ENCODE measurements at regions not wholly inside any gene's neighbourhood (a gene's known extent, or its start where the extent isn't known, plus 50 kb on each side); places are given as distances from the start of the nearest gene placed in this dataset.
"Not testable (repeated sequence)": the region's sequence is repeated elsewhere in the genome, so short reads cannot be mapped to it uniquely, and the experiment has no call there.

DNA sequence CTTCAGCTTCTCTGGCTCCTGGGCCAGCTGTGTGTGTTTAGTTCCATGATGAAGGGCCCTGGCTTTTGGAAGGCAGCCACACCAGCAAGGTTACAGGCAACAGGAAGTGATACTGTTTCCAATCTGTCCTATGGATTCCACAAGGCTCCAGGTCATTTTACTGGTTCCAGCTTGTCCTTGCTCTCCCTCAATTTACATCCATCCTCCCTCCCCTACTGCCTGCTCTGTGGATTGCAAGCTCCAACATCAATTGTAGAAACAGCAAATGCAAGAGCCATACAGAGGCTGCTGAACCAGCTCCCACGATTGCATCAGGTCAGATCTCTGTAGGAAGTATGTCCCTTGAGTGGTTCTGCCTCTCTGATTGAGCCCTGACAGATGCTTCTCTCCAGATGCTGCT lies 409.8 kb downstream of the NTRK2 start:
- ChIA-PET CTCF (no interaction called here), POLR2A (ENCODE audit: low non-redundant PET) (no interaction called here)
- TF ChIP-seq, protein P1, sequence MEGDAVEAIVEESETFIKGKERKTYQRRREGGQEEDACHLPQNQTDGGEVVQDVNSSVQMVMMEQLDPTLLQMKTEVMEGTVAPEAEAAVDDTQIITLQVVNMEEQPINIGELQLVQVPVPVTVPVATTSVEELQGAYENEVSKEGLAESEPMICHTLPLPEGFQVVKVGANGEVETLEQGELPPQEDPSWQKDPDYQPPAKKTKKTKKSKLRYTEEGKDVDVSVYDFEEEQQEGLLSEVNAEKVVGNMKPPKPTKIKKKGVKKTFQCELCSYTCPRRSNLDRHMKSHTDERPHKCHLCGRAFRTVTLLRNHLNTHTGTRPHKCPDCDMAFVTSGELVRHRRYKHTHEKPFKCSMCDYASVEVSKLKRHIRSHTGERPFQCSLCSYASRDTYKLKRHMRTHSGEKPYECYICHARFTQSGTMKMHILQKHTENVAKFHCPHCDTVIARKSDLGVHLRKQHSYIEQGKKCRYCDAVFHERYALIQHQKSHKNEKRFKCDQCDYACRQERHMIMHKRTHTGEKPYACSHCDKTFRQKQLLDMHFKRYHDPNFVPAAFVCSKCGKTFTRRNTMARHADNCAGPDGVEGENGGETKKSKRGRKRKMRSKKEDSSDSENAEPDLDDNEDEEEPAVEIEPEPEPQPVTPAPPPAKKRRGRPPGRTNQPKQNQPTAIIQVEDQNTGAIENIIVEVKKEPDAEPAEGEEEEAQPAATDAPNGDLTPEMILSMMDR (conservative IDR thresholded peaks at IDR 0.05; ENCODE audit: low read depth, low read length), result no peak
- TF ChIP-seq EZH2 (IDR thresholded peaks at IDR 0.05; ENCODE audit: borderline replicate concordance, low read depth, low read length, poor library complexity, severe bottlenecking), result no peak
- no peak overlapping the region for H3K4me3 ChIP-seq (ENCODE audit: low read depth, low read length, poor library complexity, severe bottlenecking)
- no peaks in the 10 kb centered on the region for H3K4me1 ChIP-seq (ENCODE audit: insufficient read depth, low read length, poor library complexity, severe bottlenecking)
- intact Hi-C loops (cut with micrococcal nuclease; ENCODE audit: unreplicated experiment), result no loop called here
- H3K36me3 ChIP-seq (ENCODE audit: insufficient read depth, low read length, poor library complexity, severe bottlenecking), result no peaks in the 10 kb centered on the region
- H3K9me3 ChIP-seq (ENCODE audit: low read depth, low read length, poor library complexity, severe bottlenecking), result no peaks in the 10 kb centered on the region
- no TSS peak for BruUV-seq (replicated peaks)
- no peak for DNase-seq (ENCODE audit: low spot score)
- H3K27me3 ChIP-seq (replicated peaks; ENCODE audit: insufficient read depth, low read depth, low read length, poor library complexity), result no peaks in the 10 kb centered on the region
- no peak overlapping the region for H3K27ac ChIP-seq (ENCODE audit: low read depth, low read length, poor library complexity, severe bottlenecking)

GRCh38 chr9:85077944-85078343 lies 408.4 kb downstream of the NTRK2 start:
- intact Hi-C loops (cut with micrococcal nuclease; ENCODE audit: unreplicated experiment), result no loop called here
- DNase-seq (ENCODE audit: low spot score), result no peak
- ChIA-PET CTCF (no interaction called here), POLR2A (ENCODE audit: low non-redundant PET) (interaction anchor here (0.6 kb wide), 1 partner anchor 1380 kb away, joined by 9 read pairs; no protein-coding TSS in a partner anchor)
- Histone ChIP-seq H3K4me3 (ENCODE audit: low read depth, low read length, poor library complexity, severe bottlenecking) (no peak overlapping the region), H3K36me3 (ENCODE audit: insufficient read depth, low read length, poor library complexity, severe bottlenecking) (no peaks in the 10 kb centered on the region), H3K27ac (ENCODE audit: low read depth, low read length, poor library complexity, severe bottlenecking) (no peak overlapping the region), H3K27me3 (replicated peaks; ENCODE audit: insufficient read depth, low read depth, low read length, poor library complexity) (no peaks in the 10 kb centered on the region), H3K9me3 (ENCODE audit: low read depth, low read length, poor library complexity, severe bottlenecking) (no peaks in the 10 kb centered on the region), H3K4me1 (ENCODE audit: insufficient read depth, low read length, poor library complexity, severe bottlenecking) (no peaks in the 10 kb centered on the region)
- TF ChIP-seq EZH2 (IDR thresholded peaks at IDR 0.05; ENCODE audit: borderline replicate concordance, low read depth, low read length, poor library complexity, severe bottlenecking), result no peak
- TF ChIP-seq, protein P1 (conservative IDR thresholded peaks at IDR 0.05; ENCODE audit: low read depth, low read length), result no peak
- no TSS peak for BruUV-seq (replicated peaks)

DNA sequence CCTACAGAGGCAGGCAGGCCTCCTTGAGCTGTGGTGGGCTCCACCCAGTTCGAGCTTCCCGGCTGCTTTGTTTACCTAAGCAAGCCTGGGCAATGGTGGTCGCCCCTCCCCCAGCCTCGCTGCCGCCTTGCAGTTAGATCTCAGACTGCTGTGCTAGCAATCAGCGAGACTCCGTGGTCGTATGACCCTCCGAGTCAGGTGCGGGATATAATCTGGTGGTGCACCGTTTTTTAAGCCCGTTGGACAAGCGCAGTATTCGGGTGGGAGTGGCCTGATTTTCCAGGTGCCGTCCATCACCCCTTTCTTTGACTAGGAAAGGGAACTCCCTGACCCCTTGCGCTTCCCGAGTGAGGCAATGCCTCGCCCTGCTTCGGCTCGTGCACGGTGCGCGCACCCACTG lies 407.6 kb downstream of the NTRK2 start:
- H3K4me1 ChIP-seq (ENCODE audit: insufficient read depth, low read length, poor library complexity, severe bottlenecking); H3K4me3 ChIP-seq (ENCODE audit: low read depth, low read length, poor library complexity, severe bottlenecking); H3K27me3 ChIP-seq (replicated peaks; ENCODE audit: insufficient read depth, low read depth, low read length, poor library complexity); BruUV-seq (replicated peaks); DNase-seq (ENCODE audit: low spot score); intact Hi-C loops (cut with micrococcal nuclease; ENCODE audit: unreplicated experiment); H3K27ac ChIP-seq (ENCODE audit: low read depth, low read length, poor library complexity, severe bottlenecking); H3K9me3 ChIP-seq (ENCODE audit: low read depth, low read length, poor library complexity, severe bottlenecking); H3K36me3 ChIP-seq (ENCODE audit: insufficient read depth, low read length, poor library complexity, severe bottlenecking); CTCF ChIA-PET: not testable (repeated sequence)
- POLR2A ChIA-PET (ENCODE audit: low non-redundant PET), result interaction anchor here (0.6 kb wide), 1 partner anchor 1379 kb away, joined by 9 read pairs; no protein-coding TSS in a partner anchor
